GM12878 (cell line): ENCODE measurements at regions not wholly inside any gene's neighbourhood (a gene's known extent, or its start where the extent isn't known, plus 50 kb on each side); places are given as distances from the start of the nearest gene placed in this dataset.
A peak's percentile ranks its signal among the peaks of the same experiment; 100 is the strongest.

Source experiments
- ATAC-seq: fragments of 200-7000 bp; cut with Tn5 transposase; 3 replicates; pipeline ENCODE4 v1.9.1; 2020; ENCODE audit warnings: mild to moderate bottlenecking, moderate library complexity
- BruUV-seq: library from RNA; stranded (reverse); fragments of 400-500 nt; replicated peaks from 2 replicates; lab custom pipeline; 2021; lab: Mats Ljungman, UMichigan
- CTCF ChIA-PET: fragments of 300-600 bp; sonication (Branson Sonifier 250); formaldehyde crosslinking; extraction: SDS; loops from one replicate; lab custom pipeline; 2021; ENCODE audit warnings: inconsistent platforms; lab: Yijun Ruan, JAX
- POLR2A ChIA-PET: fragments of 350-600 bp; formaldehyde crosslinking; extraction: SDS; loops from one replicate; lab custom pipeline; 2021; ENCODE audit warnings: inconsistent platforms; lab: Charles Lee
- RAD21 ChIA-PET: fragments of 300-600 bp; sonication (Branson Sonifier 250); formaldehyde crosslinking; loops from one replicate; lab custom pipeline; 2023; ENCODE audit warnings: antibody characterized with exemption; ENCODE audit not compliant: unreplicated experiment; lab: Charles Lee
- SMC1A ChIA-PET: fragments of 300-600 bp; sonication (Branson Sonifier 250); formaldehyde crosslinking; loops from one replicate; lab custom pipeline; 2023; ENCODE audit not compliant: unreplicated experiment, uncharacterized antibody; lab: Charles Lee
- DNase-seq: peaks from one replicate; pipeline ENCODE4 v3.0.0-alpha.2; 2011; ENCODE audit warnings: low read depth, low spot score
- FAIRE-seq: peaks from 3 replicates; lab custom pipeline; 2011; peaks lifted over from hg19 to GRCh38; lab: Jason Lieb, UNC
- H2AFZ ChIP-seq: 2 replicates; pipeline ENCODE4 v1.6.0; 2011; ENCODE audit warnings: low read depth, low read length, control low read depth; ENCODE audit not compliant: control insufficient read depth
- H3K27ac ChIP-seq: 2 replicates; pipeline ENCODE4 v1.5.1; 2011; ENCODE audit warnings: control low read depth; ENCODE audit not compliant: control insufficient read depth, insufficient read depth
- H3K27me3 ChIP-seq, 2 experiments: replicated peaks in 1 of 2; 2 replicates each; pipeline versions ENCODE4 v1.6.0 to v1.6.1; 2011; ENCODE audit warnings: low read length in 1 of 2; ENCODE audit not compliant: control insufficient read depth in 2 of 2, insufficient read depth in 2 of 2
- H3K36me3 ChIP-seq, 2 experiments: 2 replicates each; pipeline ENCODE4 v1.5.1; 2011; ENCODE audit warnings: low read length in 1 of 2; ENCODE audit not compliant: control insufficient read depth in 2 of 2, insufficient read depth in 2 of 2
- H3K4me1 ChIP-seq: 2 replicates; pipeline ENCODE4 v1.6.1; 2011; ENCODE audit warnings: mild to moderate bottlenecking, low read length, moderate library complexity, mixed read lengths; ENCODE audit not compliant: control insufficient read depth, insufficient read depth
- H3K4me2 ChIP-seq: 2 replicates; pipeline ENCODE4 v1.6.0; 2011; ENCODE audit warnings: control low read depth; ENCODE audit not compliant: control insufficient read depth, insufficient read depth
- H3K4me3 ChIP-seq: fragments of 200-600 bp; sonication (generic); 2 replicates; pipeline ENCODE4 v1.5.1; 2016
- H3K79me2 ChIP-seq: 2 replicates; pipeline ENCODE4 v1.6.0; 2011; ENCODE audit warnings: low read length; ENCODE audit not compliant: control insufficient read depth, insufficient read depth
- H3K9ac ChIP-seq: 2 replicates; pipeline ENCODE4 v1.8.0; 2011; ENCODE audit warnings: low read length, control low read depth, mixed read lengths; ENCODE audit not compliant: control insufficient read depth, insufficient read depth
- H3K9me3 ChIP-seq: replicated peaks from 3 replicates; pipeline ENCODE4 v1.5.1; 2011; ENCODE audit warnings: mild to moderate bottlenecking, low read length; ENCODE audit not compliant: control insufficient read depth, insufficient read depth
- H4K20me1 ChIP-seq: 2 replicates; pipeline ENCODE4 v1.6.0; 2011; ENCODE audit not compliant: control insufficient read depth, insufficient read depth
- ATF7 ChIP-seq: fragments of 450-650 bp; IDR thresholded peaks from 2 replicates; pipeline ENCODE4 v1.6.1; 2016; ENCODE audit warnings: low read depth, mild to moderate bottlenecking
- EP300 ChIP-seq, 2 experiments: fragments of 150-350 bp in 1 of 2; IDR thresholded peaks; 2 replicates each; pipeline ENCODE4 v1.6.1; 2011 to 2012; ENCODE audit warnings: low read depth in 2 of 2, low read length in 2 of 2, borderline replicate concordance in 1 of 2, improper control_type of control experiment in 1 of 2, inconsistent platforms in 1 of 2; ENCODE audit not compliant: control insufficient read depth in 1 of 2
- EZH2 ChIP-seq: IDR thresholded peaks from 2 replicates; pipeline ENCODE4 v1.6.1; 2012; ENCODE audit warnings: low read depth, mild to moderate bottlenecking, control low read depth, inconsistent platforms, low read length, borderline replicate concordance; ENCODE audit not compliant: control insufficient read depth
- FOXK2 ChIP-seq: fragments of 450-650 bp; IDR thresholded peaks from 2 replicates; pipeline ENCODE4 v1.6.1; 2017; ENCODE audit warnings: mild to moderate bottlenecking, moderate library complexity
- JUND ChIP-seq: IDR thresholded peaks from 2 replicates; pipeline ENCODE4 v1.6.1; 2012; ENCODE audit warnings: low read depth, mild to moderate bottlenecking, low read length, improper control_type of control experiment, moderate library complexity
- NFYB ChIP-seq: IDR thresholded peaks from 2 replicates; pipeline ENCODE4 v1.6.1; 2011; ENCODE audit warnings: low read depth, mild to moderate bottlenecking, low read length, improper control_type of control experiment, moderate library complexity; ENCODE audit not compliant: insufficient read depth
- NR2F1 ChIP-seq: fragments of 450-650 bp; conservative IDR thresholded peaks from 2 replicates; pipeline ENCODE4 v1.6.1; 2017; ENCODE audit warnings: mild to moderate bottlenecking
- POU2F2 ChIP-seq: IDR thresholded peaks from 3 replicates; pipeline ENCODE4 v1.6.1; 2011; ENCODE audit warnings: low read depth, mild to moderate bottlenecking, low read length, borderline replicate concordance
- SIN3A ChIP-seq: IDR thresholded peaks from 2 replicates; pipeline ENCODE4 v1.6.1; 2012; ENCODE audit warnings: low read depth, low read length, improper control_type of control experiment
- SREBF2 ChIP-seq: IDR thresholded peaks from 2 replicates; pipeline ENCODE4 v1.6.1; 2012; ENCODE audit warnings: mild to moderate bottlenecking, low read length
- WGBS: methylation state at CpG from one replicate; pipeline ENCODE4 v1.1.6; 2016; ENCODE audit warnings: low lambda C conversion rate; ENCODE audit not compliant: insufficient replicate concordance, insufficient coverage; ENCODE audit errors: missing lambda C conversion rate; 5-methylcytosine and 5-hydroxymethylcytosine counted together
- in situ Hi-C: fragments of 300-500 bp; cut with MboI; formaldehyde crosslinking; loops from 9 replicates; pipeline ENCODE4 v1.14.3; 2018; ENCODE audit warnings: mixed read lengths
- intact Hi-C: fragments of 100-400 bp; cut with micrococcal nuclease; formaldehyde crosslinking; loops from one replicate; pipeline ENCODE4 v1.14.2; 2022; ENCODE audit not compliant: unreplicated experiment
- TF ChIP-seq, protein P1 (sequence below): IDR thresholded peaks from 2 replicates; pipeline ENCODE4 v1.6.1; 2011; ENCODE audit warnings: low read depth, low read length, improper control_type of control experiment, borderline replicate concordance
- TF ChIP-seq, protein P2 (sequence below): IDR thresholded peaks from 2 replicates; pipeline ENCODE4 v1.6.1; 2012; ENCODE audit warnings: low read depth, low read length, improper control_type of control experiment
- TF ChIP-seq, protein P3 (sequence below): IDR thresholded peaks from 2 replicates; pipeline ENCODE4 v1.6.1; 2012; ENCODE audit warnings: low read length, inconsistent platforms
- TF ChIP-seq, protein P4 (sequence below): fragments of 450-650 bp; IDR thresholded peaks from 2 replicates; pipeline ENCODE4 v1.6.1; 2017; ENCODE audit warnings: mild to moderate bottlenecking, moderate library complexity

DNA sequence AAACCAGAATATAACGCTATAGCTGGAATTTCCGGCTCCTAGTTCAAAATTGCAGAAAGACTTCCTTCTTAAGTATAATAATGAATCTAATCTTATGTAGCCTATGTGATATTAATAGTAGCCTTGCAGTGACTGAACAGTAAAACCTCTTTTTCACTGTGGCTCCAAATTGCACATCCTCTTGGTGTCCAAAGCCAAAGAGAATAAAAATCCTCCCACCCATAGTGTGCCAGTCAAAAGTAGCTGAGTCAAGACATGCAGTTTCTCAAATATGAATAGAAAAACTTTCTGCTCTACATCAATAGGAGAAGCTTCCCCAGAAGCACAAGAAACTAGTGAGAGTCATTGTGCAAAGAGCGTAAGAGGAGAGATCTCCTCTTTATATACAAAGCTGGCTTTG is 76.0 kb upstream of the PICALM start:
- no peak overlapping the region for H3K9ac ChIP-seq
- ChIA-PET RAD21 (interaction anchor here (1.3 to 1.6 kb wide), 5 partner anchors 29 to 77 kb away, joined by 3 to 7 read pairs (median 5); partner anchors contain the start of gene PICALM), CTCF (interaction anchor here (0.6 to 1.5 kb wide), 3 partner anchors 29 to 76 kb away, joined by 3 to 6 read pairs (median 4); partner anchors contain the start of gene PICALM), POLR2A (interaction anchor here (0.6 to 2.0 kb wide), 4 partner anchors 8 to 31 kb away, joined by 3 to 6 read pairs (median 4); no protein-coding TSS in a partner anchor), SMC1A (interaction anchor here (1.1 to 6.5 kb wide), 7 partner anchors 9 to 122 kb away, joined by 3 to 44 read pairs (median 6); no protein-coding TSS in a partner anchor)
- H3K9me3 ChIP-seq = no peaks in the 10 kb centered on the region
- DNase-seq (no peak), FAIRE-seq (no peak), ATAC-seq (peak; percentile 17)
- WGBS = 79% methylated on average over 3 of the region's 3 CpGs
- H3K27ac ChIP-seq = no peak overlapping the region
- H2AFZ ChIP-seq = no peak overlapping the region
- no peaks in the 10 kb centered on the region for H3K36me3 ChIP-seq
- H4K20me1 ChIP-seq = no peaks in the 10 kb centered on the region
- no peak for TF ChIP-seq EP300 (IDR thresholded peaks at IDR 0.05; ENCODE audit: borderline replicate concordance in 1 of 2, control insufficient read depth in 1 of 2, low read depth in 2 of 2, low read length in 2 of 2)
- TF ChIP-seq SREBF2 = no peak
- no peak for TF ChIP-seq FOXK2
- TF ChIP-seq, protein P1, sequence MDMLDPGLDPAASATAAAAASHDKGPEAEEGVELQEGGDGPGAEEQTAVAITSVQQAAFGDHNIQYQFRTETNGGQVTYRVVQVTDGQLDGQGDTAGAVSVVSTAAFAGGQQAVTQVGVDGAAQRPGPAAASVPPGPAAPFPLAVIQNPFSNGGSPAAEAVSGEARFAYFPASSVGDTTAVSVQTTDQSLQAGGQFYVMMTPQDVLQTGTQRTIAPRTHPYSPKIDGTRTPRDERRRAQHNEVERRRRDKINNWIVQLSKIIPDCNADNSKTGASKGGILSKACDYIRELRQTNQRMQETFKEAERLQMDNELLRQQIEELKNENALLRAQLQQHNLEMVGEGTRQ = no peak
- no peak for TF ChIP-seq POU2F2
- TF ChIP-seq EZH2 = no peak
- TF ChIP-seq SIN3A = no peak
- no peak for TF ChIP-seq NFYB
- TF ChIP-seq, protein P2, sequence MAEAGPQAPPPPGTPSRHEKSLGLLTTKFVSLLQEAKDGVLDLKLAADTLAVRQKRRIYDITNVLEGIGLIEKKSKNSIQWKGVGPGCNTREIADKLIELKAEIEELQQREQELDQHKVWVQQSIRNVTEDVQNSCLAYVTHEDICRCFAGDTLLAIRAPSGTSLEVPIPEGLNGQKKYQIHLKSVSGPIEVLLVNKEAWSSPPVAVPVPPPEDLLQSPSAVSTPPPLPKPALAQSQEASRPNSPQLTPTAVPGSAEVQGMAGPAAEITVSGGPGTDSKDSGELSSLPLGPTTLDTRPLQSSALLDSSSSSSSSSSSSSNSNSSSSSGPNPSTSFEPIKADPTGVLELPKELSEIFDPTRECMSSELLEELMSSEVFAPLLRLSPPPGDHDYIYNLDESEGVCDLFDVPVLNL = no peak
- no peak for TF ChIP-seq ATF7
- TF ChIP-seq JUND = no peak
- no peak for TF ChIP-seq NR2F1
- TF ChIP-seq, protein P3, sequence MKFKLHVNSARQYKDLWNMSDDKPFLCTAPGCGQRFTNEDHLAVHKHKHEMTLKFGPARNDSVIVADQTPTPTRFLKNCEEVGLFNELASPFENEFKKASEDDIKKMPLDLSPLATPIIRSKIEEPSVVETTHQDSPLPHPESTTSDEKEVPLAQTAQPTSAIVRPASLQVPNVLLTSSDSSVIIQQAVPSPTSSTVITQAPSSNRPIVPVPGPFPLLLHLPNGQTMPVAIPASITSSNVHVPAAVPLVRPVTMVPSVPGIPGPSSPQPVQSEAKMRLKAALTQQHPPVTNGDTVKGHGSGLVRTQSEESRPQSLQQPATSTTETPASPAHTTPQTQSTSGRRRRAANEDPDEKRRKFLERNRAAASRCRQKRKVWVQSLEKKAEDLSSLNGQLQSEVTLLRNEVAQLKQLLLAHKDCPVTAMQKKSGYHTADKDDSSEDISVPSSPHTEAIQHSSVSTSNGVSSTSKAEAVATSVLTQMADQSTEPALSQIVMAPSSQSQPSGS = no peak
- TF ChIP-seq, protein P4, sequence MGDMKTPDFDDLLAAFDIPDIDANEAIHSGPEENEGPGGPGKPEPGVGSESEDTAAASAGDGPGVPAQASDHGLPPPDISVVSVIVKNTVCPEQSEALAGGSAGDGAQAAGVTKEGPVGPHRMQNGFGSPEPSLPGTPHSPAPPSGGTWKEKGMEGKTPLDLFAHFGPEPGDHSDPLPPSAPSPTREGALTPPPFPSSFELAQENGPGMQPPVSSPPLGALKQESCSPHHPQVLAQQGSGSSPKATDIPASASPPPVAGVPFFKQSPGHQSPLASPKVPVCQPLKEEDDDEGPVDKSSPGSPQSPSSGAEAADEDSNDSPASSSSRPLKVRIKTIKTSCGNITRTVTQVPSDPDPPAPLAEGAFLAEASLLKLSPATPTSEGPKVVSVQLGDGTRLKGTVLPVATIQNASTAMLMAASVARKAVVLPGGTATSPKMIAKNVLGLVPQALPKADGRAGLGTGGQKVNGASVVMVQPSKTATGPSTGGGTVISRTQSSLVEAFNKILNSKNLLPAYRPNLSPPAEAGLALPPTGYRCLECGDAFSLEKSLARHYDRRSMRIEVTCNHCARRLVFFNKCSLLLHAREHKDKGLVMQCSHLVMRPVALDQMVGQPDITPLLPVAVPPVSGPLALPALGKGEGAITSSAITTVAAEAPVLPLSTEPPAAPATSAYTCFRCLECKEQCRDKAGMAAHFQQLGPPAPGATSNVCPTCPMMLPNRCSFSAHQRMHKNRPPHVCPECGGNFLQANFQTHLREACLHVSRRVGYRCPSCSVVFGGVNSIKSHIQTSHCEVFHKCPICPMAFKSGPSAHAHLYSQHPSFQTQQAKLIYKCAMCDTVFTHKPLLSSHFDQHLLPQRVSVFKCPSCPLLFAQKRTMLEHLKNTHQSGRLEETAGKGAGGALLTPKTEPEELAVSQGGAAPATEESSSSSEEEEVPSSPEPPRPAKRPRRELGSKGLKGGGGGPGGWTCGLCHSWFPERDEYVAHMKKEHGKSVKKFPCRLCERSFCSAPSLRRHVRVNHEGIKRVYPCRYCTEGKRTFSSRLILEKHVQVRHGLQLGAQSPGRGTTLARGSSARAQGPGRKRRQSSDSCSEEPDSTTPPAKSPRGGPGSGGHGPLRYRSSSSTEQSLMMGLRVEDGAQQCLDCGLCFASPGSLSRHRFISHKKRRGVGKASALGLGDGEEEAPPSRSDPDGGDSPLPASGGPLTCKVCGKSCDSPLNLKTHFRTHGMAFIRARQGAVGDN = no peak
- no TSS peak for BruUV-seq
- no peaks in the 10 kb centered on the region for H3K4me1 ChIP-seq
- in situ Hi-C loops (no loop called here), intact Hi-C loops (loop anchor here (5.0 kb wide), 1 partner anchor 103 kb away; no protein-coding TSS in a partner anchor)
- no peaks in the 10 kb centered on the region for H3K79me2 ChIP-seq
- H3K4me3 ChIP-seq = no peak overlapping the region
- H3K27me3 ChIP-seq = no peaks in the 10 kb centered on the region
- no peak overlapping the region for H3K4me2 ChIP-seq
